Skeletal muscle satellite cell (primary cell): ENCODE measurements at regions not wholly inside any gene's neighbourhood (a gene's known extent, or its start where the extent isn't known, plus 50 kb on each side); places are given as distances from the start of the nearest gene placed in this dataset.

Experiments
- H3K27me3 ChIP-seq: 2 replicates; pipeline ENCODE4 v1.7.0; 2013; ENCODE audit warnings: low read length; ENCODE audit not compliant: control insufficient read depth, insufficient read depth
- H3K36me3 ChIP-seq: 2 replicates; pipeline ENCODE4 v1.7.0; 2013; ENCODE audit warnings: mild to moderate bottlenecking, control low read depth, low read length; ENCODE audit not compliant: insufficient read depth
- H3K4me1 ChIP-seq: 2 replicates; pipeline ENCODE4 v1.7.0; 2013; ENCODE audit warnings: low read length; ENCODE audit not compliant: control insufficient read depth, insufficient read depth
- H3K4me2 ChIP-seq: 2 replicates; pipeline ENCODE4 v1.7.0; 2013; ENCODE audit warnings: mild to moderate bottlenecking, low read length
- H3K4me3 ChIP-seq: 2 replicates; pipeline ENCODE4 v1.7.0; 2013; ENCODE audit warnings: low read length
- H3K9ac ChIP-seq: 2 replicates; pipeline ENCODE4 v1.7.0; 2013; ENCODE audit warnings: mild to moderate bottlenecking, low read depth, low read length, moderate library complexity
- H3K9me3 ChIP-seq: replicated peaks from 2 replicates; pipeline ENCODE4 v1.7.0; 2013; ENCODE audit warnings: mild to moderate bottlenecking, control low read depth, low read length

GRCh38 chr12:77308056-77308455 lies 242.7 kb upstream of the E2F7 start:
- H3K36me3 ChIP-seq = no peaks in the 10 kb centered on the region
- H3K4me3 ChIP-seq = no peak overlapping the region
- no peak overlapping the region for H3K4me2 ChIP-seq
- H3K9me3 ChIP-seq = no peaks in the 10 kb centered on the region
- H3K27me3 ChIP-seq = no peaks in the 10 kb centered on the region
- no peak overlapping the region for H3K9ac ChIP-seq
- peaks cover 3% of the 10 kb centered on the region for H3K4me1 ChIP-seq

GRCh38 chr12:77300811-77301210 lies 235.4 kb upstream of the E2F7 start:
- H3K27me3 ChIP-seq = no peaks in the 10 kb centered on the region

GRCh38 chr12:77299910-77300669 lies 234.7 kb upstream of the E2F7 start:
- peak overlapping the region; percentile 28 for H3K9ac ChIP-seq

More at GRCh38 chr12:77300811-77301210, 235.4 kb upstream of the E2F7 start:
- Histone ChIP-seq H3K36me3 (no peaks in the 10 kb centered on the region), H3K9ac (no peak overlapping the region), H3K4me1 (peaks cover 26% of the 10 kb centered on the region), H3K4me3 (peak overlapping the region; percentile 6), H3K4me2 (peak overlapping the region; percentile 66), H3K9me3 (no peaks in the 10 kb centered on the region)

GRCh38 chr12:77299001-77299400 lies 233.6 kb upstream of the E2F7 start:
- Histone ChIP-seq H3K4me1 (peaks cover 32% of the 10 kb centered on the region), H3K36me3 (no peaks in the 10 kb centered on the region), H3K4me2 (no peak overlapping the region), H3K9ac (no peak overlapping the region), H3K9me3 (no peaks in the 10 kb centered on the region), H3K27me3 (no peaks in the 10 kb centered on the region), H3K4me3 (no peak overlapping the region)

More at GRCh38 chr12:77299910-77300669, 234.7 kb upstream of the E2F7 start:
- no peaks in the 10 kb centered on the region for H3K36me3 ChIP-seq
- H3K9me3 ChIP-seq = no peaks in the 10 kb centered on the region
- no peaks in the 10 kb centered on the region for H3K27me3 ChIP-seq
- peak overlapping the region; percentile 6 for H3K4me3 ChIP-seq
- H3K4me2 ChIP-seq = peak overlapping the region; percentile 66
- H3K4me1 ChIP-seq = peaks cover 26% of the 10 kb centered on the region

- H3K9ac ChIP-seq = no peak overlapping the region
- H3K4me3 ChIP-seq = no peak overlapping the region
- H3K27me3 ChIP-seq = no peaks in the 10 kb centered on the region
- no peaks in the 10 kb centered on the region for H3K9me3 ChIP-seq
- peaks cover 17% of the 10 kb centered on the region for H3K4me1 ChIP-seq
- H3K36me3 ChIP-seq = no peaks in the 10 kb centered on the region
- peak overlapping the region; percentile 22 for H3K4me2 ChIP-seq
These were observed 228.6 kb upstream of the E2F7 start for GRCh38 chr12:77294016-77294415.

- Histone ChIP-seq H3K27me3 (no peaks in the 10 kb centered on the region), H3K4me2 (no peak overlapping the region), H3K9me3 (no peaks in the 10 kb centered on the region), H3K4me3 (no peak overlapping the region), H3K4me1 (no peaks in the 10 kb centered on the region), H3K9ac (no peak overlapping the region), H3K36me3 (no peaks in the 10 kb centered on the region)
These were observed 209.6 kb upstream of the E2F7 start for GRCh38 chr12:77274926-77275325.

GRCh38 chr12:77273898-77274297 lies 208.5 kb upstream of the E2F7 start:
- no peaks in the 10 kb centered on the region for H3K27me3 ChIP-seq

GRCh38 chr12:77256956-77257355 lies 191.6 kb upstream of the E2F7 start:
- H3K4me2 ChIP-seq = no peak overlapping the region
- no peak overlapping the region for H3K4me3 ChIP-seq
- H3K4me1 ChIP-seq = no peaks in the 10 kb centered on the region
- H3K27me3 ChIP-seq = no peaks in the 10 kb centered on the region
- no peak overlapping the region for H3K9ac ChIP-seq
- no peaks in the 10 kb centered on the region for H3K9me3 ChIP-seq
- H3K36me3 ChIP-seq = no peaks in the 10 kb centered on the region

More at GRCh38 chr12:77273898-77274297, 208.5 kb upstream of the E2F7 start:
- Histone ChIP-seq H3K4me2 (no peak overlapping the region), H3K9ac (no peak overlapping the region), H3K4me1 (no peaks in the 10 kb centered on the region), H3K36me3 (no peaks in the 10 kb centered on the region), H3K9me3 (no peaks in the 10 kb centered on the region), H3K4me3 (no peak overlapping the region)

- Histone ChIP-seq H3K4me2 (no peak overlapping the region), H3K4me1 (no peaks in the 10 kb centered on the region), H3K9me3 (no peaks in the 10 kb centered on the region), H3K4me3 (no peak overlapping the region), H3K36me3 (no peaks in the 10 kb centered on the region), H3K27me3 (no peaks in the 10 kb centered on the region), H3K9ac (no peak overlapping the region)
These were observed 188.0 kb upstream of the E2F7 start for GRCh38 chr12:77253321-77253720.

- Histone ChIP-seq H3K4me2 (no peak overlapping the region), H3K36me3 (no peaks in the 10 kb centered on the region), H3K27me3 (no peaks in the 10 kb centered on the region), H3K9ac (no peak overlapping the region), H3K4me3 (no peak overlapping the region), H3K4me1 (no peaks in the 10 kb centered on the region), H3K9me3 (no peaks in the 10 kb centered on the region)
These were observed 186.4 kb upstream of the E2F7 start for GRCh38 chr12:77251799-77252198.

GRCh38 chr12:77249892-77250291 lies 184.5 kb upstream of the E2F7 start:
- Histone ChIP-seq H3K4me3 (no peak overlapping the region), H3K27me3 (no peaks in the 10 kb centered on the region), H3K4me2 (no peak overlapping the region), H3K9ac (no peak overlapping the region), H3K36me3 (no peaks in the 10 kb centered on the region), H3K4me1 (no peaks in the 10 kb centered on the region), H3K9me3 (no peaks in the 10 kb centered on the region)

GRCh38 chr12:77248036-77248435 lies 182.7 kb upstream of the E2F7 start:
- H3K4me2 ChIP-seq = no peak overlapping the region

More at GRCh38 chr12:77248036-77248435, 182.7 kb upstream of the E2F7 start:
- H3K27me3 ChIP-seq = no peaks in the 10 kb centered on the region
- no peaks in the 10 kb centered on the region for H3K36me3 ChIP-seq
- no peaks in the 10 kb centered on the region for H3K9me3 ChIP-seq
- no peak overlapping the region for H3K4me3 ChIP-seq
- H3K4me1 ChIP-seq = no peaks in the 10 kb centered on the region
- H3K9ac ChIP-seq = no peak overlapping the region
